Central memory CD8-positive, alpha-beta T cell (primary cell): ENCODE measurements at regions not wholly inside any gene's neighbourhood (a gene's known extent, or its start where the extent isn't known, plus 50 kb on each side); places are given as distances from the start of the nearest gene placed in this dataset.

ENCODE experiments used
- ATAC-seq: fragments of 150-1000 bp; cut with Tn5 transposase; replicated peaks from 2 replicates; pipeline ENCODE4 v1.10.0; 2022; ENCODE audit warnings: mild to moderate bottlenecking, moderate FRiP score, moderate number of reproducible peaks; ENCODE audit not compliant: poor library complexity, severe bottlenecking; ENCODE audit errors: extremely low read depth
- DNase-seq, 2 donors: peaks; one replicate each; pipeline ENCODE4 v3.0.0; 2021; ENCODE audit warnings: low spot score in 2 of 2
- H3K27ac Mint-ChIP-seq: one replicate; pipeline ENCODE4 v1.8.0; 2022; ENCODE audit warnings: low read depth, mild to moderate bottlenecking, moderate library complexity, mixed read lengths
- H3K27me3 Mint-ChIP-seq: one replicate; pipeline ENCODE4 v1.8.0; 2022; ENCODE audit warnings: mixed read lengths
- H3K36me3 Mint-ChIP-seq: one replicate; pipeline ENCODE4 v1.8.0; 2022; ENCODE audit warnings: mild to moderate bottlenecking, moderate library complexity, mixed read lengths; ENCODE audit not compliant: insufficient read depth
- H3K4me1 Mint-ChIP-seq: one replicate; pipeline ENCODE4 v1.8.0; 2022; ENCODE audit warnings: mixed read lengths
- H3K4me3 Mint-ChIP-seq: one replicate; pipeline ENCODE4 v1.8.0; 2022; ENCODE audit warnings: mild to moderate bottlenecking, moderate library complexity, mixed read lengths
- H3K9me3 Mint-ChIP-seq: one replicate; pipeline ENCODE4 v1.8.0; 2022; ENCODE audit warnings: mixed read lengths

DNA sequence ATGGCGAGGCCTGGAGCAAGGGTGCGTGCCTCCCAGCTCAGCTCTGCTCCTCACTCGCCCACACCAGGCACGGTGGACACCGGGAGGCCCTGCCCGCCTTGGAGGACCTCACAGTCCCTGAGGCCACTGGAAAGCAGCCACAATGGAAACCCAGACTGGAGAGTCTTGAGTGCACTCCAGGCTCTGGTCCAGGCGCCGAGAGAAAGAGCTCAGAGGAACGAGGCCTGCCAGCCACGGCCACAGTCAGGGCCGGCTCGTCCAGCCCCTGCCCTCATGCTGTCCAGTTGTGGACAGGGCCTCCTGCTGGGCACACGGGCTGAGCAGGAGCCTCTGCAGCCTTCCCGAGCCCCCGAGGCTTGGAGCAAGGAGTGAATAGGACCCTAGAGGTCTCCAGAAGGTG lies 53.3 kb upstream of the GRPEL1 start:
- no peak overlapping the region for H3K27ac Mint-ChIP-seq
- DNase-seq (no peak), ATAC-seq (no peak)
- H3K27me3 Mint-ChIP-seq, result peaks cover 76% of the 10 kb centered on the region
- H3K4me1 Mint-ChIP-seq, result no peaks in the 10 kb centered on the region
- H3K4me3 Mint-ChIP-seq, result no peak overlapping the region
- H3K9me3 Mint-ChIP-seq, result peaks cover 12% of the 10 kb centered on the region
- H3K36me3 Mint-ChIP-seq, result peaks cover 1% of the 10 kb centered on the region

DNA sequence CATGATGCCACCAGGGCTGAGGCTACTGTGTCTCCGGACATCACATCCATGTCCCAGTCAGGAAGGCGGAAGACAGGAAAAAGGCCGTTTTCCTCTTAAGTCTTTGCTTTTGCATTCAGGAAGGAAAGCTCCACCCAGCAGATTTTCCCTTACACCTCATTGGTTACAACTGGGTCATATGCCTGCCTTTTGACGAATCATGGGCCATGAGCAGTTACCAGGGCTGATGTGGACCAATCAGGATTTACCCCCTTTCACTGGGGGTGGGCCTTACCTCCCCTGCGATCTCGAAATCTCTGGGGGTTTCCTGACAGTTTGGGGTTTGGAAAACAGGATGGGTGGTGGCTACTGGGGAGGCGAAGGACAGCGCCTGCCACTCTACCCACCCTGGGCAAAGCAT lies 52.5 kb upstream of the GRPEL1 start:
- Mint-ChIP-seq H3K4me1 (no peaks in the 10 kb centered on the region), H3K27ac (no peak overlapping the region), H3K36me3 (peaks cover 1% of the 10 kb centered on the region), H3K27me3 (peaks cover 74% of the 10 kb centered on the region), H3K9me3 (peaks cover 12% of the 10 kb centered on the region), H3K4me3 (no peak overlapping the region)
- no peak for ATAC-seq
- no peak for DNase-seq

DNA sequence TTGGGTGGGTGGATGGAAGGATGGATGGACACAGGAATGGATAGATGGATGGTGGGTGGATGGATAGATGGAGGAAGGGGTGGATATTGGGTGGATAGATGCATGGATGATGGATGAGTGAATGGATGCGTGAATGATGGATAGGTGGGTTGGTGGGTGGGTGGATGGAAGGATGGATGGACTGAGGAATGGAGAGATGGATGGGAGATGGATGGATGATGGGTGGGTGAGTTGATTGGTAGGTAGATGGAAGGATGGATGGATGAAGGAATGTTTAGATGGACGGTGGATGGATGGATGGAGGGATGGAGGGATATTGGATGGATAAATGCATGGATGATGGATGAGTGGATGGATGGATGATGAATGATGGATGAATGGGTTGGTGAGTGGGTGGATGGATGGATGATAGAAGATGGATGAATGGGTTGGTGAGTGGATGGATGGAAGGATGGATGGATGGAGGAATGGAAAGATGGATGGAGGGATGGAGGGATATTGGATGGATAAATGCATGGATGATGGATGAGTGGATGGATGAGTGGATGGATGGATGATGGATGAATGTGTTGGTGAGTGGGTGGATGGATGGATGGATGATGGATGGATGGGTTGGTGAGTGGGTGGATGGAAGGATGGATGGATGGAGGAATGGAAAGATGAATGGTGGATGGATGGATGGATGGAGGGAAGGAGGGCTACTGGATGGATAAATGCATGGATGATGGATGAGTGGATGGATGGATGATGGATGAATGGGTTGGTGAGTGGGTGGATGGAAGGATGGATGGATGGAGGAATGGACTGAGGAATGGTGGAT lies 50.4 kb upstream of the GRPEL1 start:
- ATAC-seq (no peak), DNase-seq (no peak)
- Mint-ChIP-seq H3K4me1 (no peaks in the 10 kb centered on the region), H3K36me3 (peaks cover 1% of the 10 kb centered on the region), H3K9me3 (peaks cover 12% of the 10 kb centered on the region), H3K27ac (no peak overlapping the region), H3K4me3 (no peak overlapping the region), H3K27me3 (peaks cover 64% of the 10 kb centered on the region)
